DND-41 (cell line): ENCODE measurements at regions not wholly inside any gene's neighbourhood (a gene's known extent, or its start where the extent isn't known, plus 50 kb on each side); places are given as distances from the start of the nearest gene placed in this dataset.

Experiments
- CTCF ChIP-seq: IDR thresholded peaks from 2 replicates; pipeline ENCODE4 v1.5.1; 2012; ENCODE audit warnings: borderline replicate concordance, low read length, moderate library complexity, mild to moderate bottlenecking; ENCODE audit not compliant: poor library complexity, severe bottlenecking; ENCODE audit errors: extremely low read depth
- EZH2 ChIP-seq: IDR thresholded peaks from 3 replicates; pipeline ENCODE4 v1.6.1; 2012; ENCODE audit warnings: borderline replicate concordance, low read depth, mild to moderate bottlenecking, moderate library complexity, low read length, inconsistent platforms; ENCODE audit not compliant: severe bottlenecking

- TF ChIP-seq CTCF (no peak), EZH2 (no peak)
Observed at GRCh38 chr2:196586511-196586991, 53.0 kb upstream of the CCDC150 start.
